ENCODE measurements at regions not wholly inside any gene's neighbourhood (a gene's known extent, or its start where the extent isn't known, plus 50 kb on each side); places are given as distances from the start of the nearest gene placed in this dataset.

GRCh38 chr10:88200312-88201032 is 337.0 kb downstream of the PTEN start:
- ChIA-PET CTCF (no interaction called here), POLR2A (interaction anchor here (0.7 kb wide), 1 partner anchor 20 kb away, joined by 3 read pairs; no protein-coding TSS in a partner anchor)
- no peak for ATAC-seq (ENCODE audit: low read depth)
- no peak for DNase-seq
- intact Hi-C loops (cut with micrococcal nuclease) = no loop called here
- no peak overlapping the region for H3K27ac Mint-ChIP-seq
- no peaks in the 10 kb centered on the region for H3K36me3 Mint-ChIP-seq (ENCODE audit: low read depth)
- no peak overlapping the region for H3K4me3 Mint-ChIP-seq
- no peaks in the 10 kb centered on the region for H3K27me3 Mint-ChIP-seq
- H3K4me1 Mint-ChIP-seq = peaks cover 4% of the 10 kb centered on the region
- H3K9me3 Mint-ChIP-seq = peaks cover 5% of the 10 kb centered on the region
- TF ChIP-seq, protein P1, sequence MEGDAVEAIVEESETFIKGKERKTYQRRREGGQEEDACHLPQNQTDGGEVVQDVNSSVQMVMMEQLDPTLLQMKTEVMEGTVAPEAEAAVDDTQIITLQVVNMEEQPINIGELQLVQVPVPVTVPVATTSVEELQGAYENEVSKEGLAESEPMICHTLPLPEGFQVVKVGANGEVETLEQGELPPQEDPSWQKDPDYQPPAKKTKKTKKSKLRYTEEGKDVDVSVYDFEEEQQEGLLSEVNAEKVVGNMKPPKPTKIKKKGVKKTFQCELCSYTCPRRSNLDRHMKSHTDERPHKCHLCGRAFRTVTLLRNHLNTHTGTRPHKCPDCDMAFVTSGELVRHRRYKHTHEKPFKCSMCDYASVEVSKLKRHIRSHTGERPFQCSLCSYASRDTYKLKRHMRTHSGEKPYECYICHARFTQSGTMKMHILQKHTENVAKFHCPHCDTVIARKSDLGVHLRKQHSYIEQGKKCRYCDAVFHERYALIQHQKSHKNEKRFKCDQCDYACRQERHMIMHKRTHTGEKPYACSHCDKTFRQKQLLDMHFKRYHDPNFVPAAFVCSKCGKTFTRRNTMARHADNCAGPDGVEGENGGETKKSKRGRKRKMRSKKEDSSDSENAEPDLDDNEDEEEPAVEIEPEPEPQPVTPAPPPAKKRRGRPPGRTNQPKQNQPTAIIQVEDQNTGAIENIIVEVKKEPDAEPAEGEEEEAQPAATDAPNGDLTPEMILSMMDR (IDR thresholded peaks at IDR 0.05) = no peak

GRCh38 chr10:88205842-88206446 is 342.5 kb downstream of the PTEN start:
- ChIA-PET CTCF (no interaction called here), POLR2A (no interaction called here)
- no peak overlapping the region for H3K4me3 Mint-ChIP-seq
- H3K9me3 Mint-ChIP-seq = no peaks in the 10 kb centered on the region
- H3K4me1 Mint-ChIP-seq = no peaks in the 10 kb centered on the region
- intact Hi-C loops (cut with micrococcal nuclease) = no loop called here
- TF ChIP-seq, protein P1 (IDR thresholded peaks at IDR 0.05) = no peak
- no peak overlapping the region for H3K27ac Mint-ChIP-seq
- H3K27me3 Mint-ChIP-seq = no peaks in the 10 kb centered on the region
- no peak for ATAC-seq (ENCODE audit: low read depth)
- no peaks in the 10 kb centered on the region for H3K36me3 Mint-ChIP-seq (ENCODE audit: low read depth)
- no peak for DNase-seq

DNA sequence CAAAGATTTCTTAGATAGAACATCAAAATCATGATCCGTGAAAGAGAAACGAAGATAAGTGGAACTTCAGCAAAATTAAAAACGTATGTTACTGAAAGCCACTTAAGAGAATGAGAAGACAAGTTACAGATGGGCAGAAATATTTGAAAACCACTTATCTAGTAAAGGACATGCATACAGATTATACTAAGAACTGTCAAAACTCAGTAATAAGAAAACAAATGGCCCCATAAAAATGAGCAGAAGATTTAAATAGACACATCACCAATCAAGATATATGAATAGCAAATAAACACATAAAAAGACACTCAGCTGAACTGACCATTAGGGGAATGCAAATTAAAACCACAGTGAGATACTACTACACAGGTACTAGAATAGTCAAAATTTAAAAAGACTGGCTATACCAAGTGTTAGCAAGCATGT is 343.7 kb downstream of the PTEN start:
- CTCF ChIA-PET = no interaction called here
- ATAC-seq (ENCODE audit: low read depth) = no peak
- TF ChIP-seq, protein P1 (IDR thresholded peaks at IDR 0.05) = no peak
- H3K27me3 Mint-ChIP-seq = no peaks in the 10 kb centered on the region
- H3K4me1 Mint-ChIP-seq = no peaks in the 10 kb centered on the region
- no peak overlapping the region for H3K27ac Mint-ChIP-seq
- H3K36me3 Mint-ChIP-seq (ENCODE audit: low read depth) = no peaks in the 10 kb centered on the region
- intact Hi-C loops (cut with micrococcal nuclease) = no loop called here
- no peak overlapping the region for H3K4me3 Mint-ChIP-seq
- POLR2A ChIA-PET = no interaction called here
- no peak for DNase-seq
- H3K9me3 Mint-ChIP-seq = no peaks in the 10 kb centered on the region

DNA sequence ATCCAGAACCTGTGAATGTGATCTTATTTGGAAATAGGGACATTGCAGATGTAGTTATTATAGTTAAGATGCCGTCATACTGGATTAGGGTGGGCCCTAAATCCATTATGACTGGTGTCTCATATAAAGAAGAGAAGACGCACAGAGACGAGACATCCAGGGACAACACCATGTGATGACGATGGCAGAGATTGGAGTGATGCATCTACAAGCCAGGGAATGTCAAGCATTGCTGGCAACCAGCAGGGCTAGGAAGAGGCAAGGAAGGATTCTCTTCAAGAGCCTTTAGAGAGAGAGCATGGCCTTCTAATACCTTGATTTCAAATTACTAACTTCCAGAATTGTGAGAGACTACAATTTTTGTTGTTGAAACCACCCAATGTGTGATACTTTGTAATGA is 345.8 kb downstream of the PTEN start:
- DNase-seq (no peak), ATAC-seq (ENCODE audit: low read depth) (no peak)
- H3K27ac Mint-ChIP-seq = no peak overlapping the region
- H3K9me3 Mint-ChIP-seq = no peaks in the 10 kb centered on the region
- intact Hi-C loops (cut with micrococcal nuclease) = no loop called here
- TF ChIP-seq, protein P1 (IDR thresholded peaks at IDR 0.05) = no peak
- H3K4me1 Mint-ChIP-seq = peaks cover 1% of the 10 kb centered on the region
- H3K36me3 Mint-ChIP-seq (ENCODE audit: low read depth) = no peaks in the 10 kb centered on the region
- POLR2A ChIA-PET = interaction anchor here (1.4 kb wide), 1 partner anchor 346 kb away, joined by 3 read pairs; the partner anchor contains the start of genes KLLN and PTEN
- CTCF ChIA-PET = no interaction called here
- no peak overlapping the region for H3K4me3 Mint-ChIP-seq
- no peaks in the 10 kb centered on the region for H3K27me3 Mint-ChIP-seq

GRCh38 chr10:88209837-88210561 is 346.6 kb downstream of the PTEN start:
- H3K36me3 Mint-ChIP-seq (ENCODE audit: low read depth) = no peaks in the 10 kb centered on the region
- no peaks in the 10 kb centered on the region for H3K9me3 Mint-ChIP-seq
- intact Hi-C loops (cut with micrococcal nuclease) = loop anchor here (10.0 kb wide), 1 partner anchor 345 kb away; no protein-coding TSS in a partner anchor
- DNase-seq = no peak
- no peak overlapping the region for H3K27ac Mint-ChIP-seq
- no peak for ATAC-seq (ENCODE audit: low read depth)
- no peaks in the 10 kb centered on the region for H3K27me3 Mint-ChIP-seq
- H3K4me1 Mint-ChIP-seq = peaks cover 1% of the 10 kb centered on the region
- ChIA-PET POLR2A (interaction anchor here (1.4 kb wide), 1 partner anchor 347 kb away, joined by 3 read pairs; the partner anchor contains the start of genes KLLN and PTEN), CTCF (interaction anchor here (1.0 kb wide), 1 partner anchor 180 kb away, joined by 3 read pairs; no protein-coding TSS in a partner anchor)
- TF ChIP-seq, protein P1 (IDR thresholded peaks at IDR 0.05) = no peak
- no peak overlapping the region for H3K4me3 Mint-ChIP-seq
